ENCODE measurements at regions not wholly inside any gene's neighbourhood (a gene's known extent, or its start where the extent isn't known, plus 50 kb on each side); places are given as distances from the start of the nearest gene placed in this dataset.

GRCh38 chr1:91135799-91136198 is 114.0 kb upstream of the ZNF644 start:
- no peak overlapping the region for H3K23ac ChIP-seq (ENCODE audit: low read depth, low read length, poor library complexity)
- H2BK15ac ChIP-seq (ENCODE audit: low read length) = no peak overlapping the region
- no peak overlapping the region for H3K27ac ChIP-seq (replicated peaks; ENCODE audit: low read length)
- WGBS, 2 donors (ENCODE audit: extremely low coverage in 2 of 2, insufficient read length in 2 of 2, insufficient replicate concordance in 1 of 2) = no CpG with 5 or more reads among the region's 11 CpGs
- H3K4me3 ChIP-seq (ENCODE audit: low read length in 2 of 2) = no peak overlapping the region
- H2BK120ac ChIP-seq (ENCODE audit: low read depth, low read length) = no peak overlapping the region
- no peak overlapping the region for H4K91ac ChIP-seq (ENCODE audit: low read depth, low read length, poor library complexity)
- no peak overlapping the region for H2BK5ac ChIP-seq (ENCODE audit: low read length)
- no peak overlapping the region for H3K4ac ChIP-seq (ENCODE audit: low read length)
- no peaks in the 10 kb centered on the region for H3K36me3 ChIP-seq (replicated peaks in 1 of 2; ENCODE audit: control insufficient read depth in 2 of 2, insufficient read depth in 2 of 2, low read length in 2 of 2)
- H3K9me3 ChIP-seq (replicated peaks in 1 of 2; ENCODE audit: control insufficient read depth in 2 of 2, insufficient read depth in 1 of 2, low read depth in 1 of 2, low read length in 2 of 2) = no peaks in the 10 kb centered on the region
- no peak overlapping the region for H3K18ac ChIP-seq (ENCODE audit: low read length)
- H3K79me1 ChIP-seq (ENCODE audit: low read depth, low read length) = no peaks in the 10 kb centered on the region
- DNase-seq (ENCODE audit: low spot score) = no peak
- H2AK5ac ChIP-seq (ENCODE audit: low read depth, low read length) = no peak overlapping the region
- no peak overlapping the region for H3K4me2 ChIP-seq (ENCODE audit: insufficient read depth, low read length, poor library complexity, severe bottlenecking)
- peaks cover 0 to 6% (median 0%) of the 10 kb centered on the region in 3 experiments for H3K27me3 ChIP-seq (ENCODE audit: control insufficient read depth in 3 of 3, insufficient read depth in 3 of 3, low read depth in 1 of 3, low read length in 3 of 3)
- no peak overlapping the region for H3K9ac ChIP-seq (ENCODE audit: low read depth, low read length, poor library complexity)
- no peak overlapping the region for H4K8ac ChIP-seq (ENCODE audit: low read depth, low read length)
- no peak overlapping the region for H3K14ac ChIP-seq (ENCODE audit: low read length)
- H2AFZ ChIP-seq (ENCODE audit: low read length) = no peak overlapping the region
- H3K4me1 ChIP-seq (ENCODE audit: control insufficient read depth in 2 of 2, insufficient read depth in 1 of 2, low read depth in 1 of 2, low read length in 2 of 2) = no peaks in the 10 kb centered on the region
- H2BK12ac ChIP-seq (ENCODE audit: low read length) = no peak overlapping the region

GRCh38 chr1:91133248-91133647 is 111.4 kb upstream of the ZNF644 start:
- no CpG with 5 or more reads among the region's 6 CpGs for WGBS, 2 donors (ENCODE audit: extremely low coverage in 2 of 2, insufficient read length in 2 of 2, insufficient replicate concordance in 1 of 2)

GRCh38 chr1:91130256-91130985 is 108.6 kb upstream of the ZNF644 start:
- Histone ChIP-seq H2AFZ (ENCODE audit: low read length) (no peak overlapping the region), H3K4ac (ENCODE audit: low read length) (no peak overlapping the region), H2BK120ac (ENCODE audit: low read depth, low read length) (no peak overlapping the region), H4K91ac (ENCODE audit: low read depth, low read length, poor library complexity) (no peak overlapping the region), H2BK12ac (ENCODE audit: low read length) (no peak overlapping the region), H3K18ac (ENCODE audit: low read length) (no peak overlapping the region), H3K27ac (replicated peaks; ENCODE audit: low read length) (no peak overlapping the region), H3K27me3 (ENCODE audit: control insufficient read depth in 3 of 3, insufficient read depth in 3 of 3, low read depth in 1 of 3, low read length in 3 of 3) (peaks cover 0 to 2% (median 0%) of the 10 kb centered on the region in 3 experiments), H3K9ac (ENCODE audit: low read depth, low read length, poor library complexity) (no peak overlapping the region), H4K8ac (ENCODE audit: low read depth, low read length) (no peak overlapping the region), H3K4me2 (ENCODE audit: insufficient read depth, low read length, poor library complexity, severe bottlenecking) (no peak overlapping the region), H3K23ac (ENCODE audit: low read depth, low read length, poor library complexity) (no peak overlapping the region), H3K4me3 (ENCODE audit: low read length in 2 of 2) (no peak overlapping the region), H2BK5ac (ENCODE audit: low read length) (no peak overlapping the region), H3K14ac (ENCODE audit: low read length) (no peak overlapping the region), H3K4me1 (ENCODE audit: control insufficient read depth in 2 of 2, insufficient read depth in 1 of 2, low read depth in 1 of 2, low read length in 2 of 2) (no peaks in the 10 kb centered on the region), H2BK15ac (ENCODE audit: low read length) (no peak overlapping the region), H3K9me3 (replicated peaks in 1 of 2; ENCODE audit: control insufficient read depth in 2 of 2, insufficient read depth in 1 of 2, low read depth in 1 of 2, low read length in 2 of 2) (no peaks in the 10 kb centered on the region), H2AK5ac (ENCODE audit: low read depth, low read length) (no peak overlapping the region), H3K79me1 (ENCODE audit: low read depth, low read length) (no peaks in the 10 kb centered on the region), H3K36me3 (replicated peaks in 1 of 2; ENCODE audit: control insufficient read depth in 2 of 2, insufficient read depth in 2 of 2, low read length in 2 of 2) (no peaks in the 10 kb centered on the region)
- DNase-seq (ENCODE audit: low spot score) = no peak
- no CpG with 5 or more reads among the region's 5 CpGs for WGBS, 2 donors (ENCODE audit: extremely low coverage in 2 of 2, insufficient read length in 2 of 2, insufficient replicate concordance in 1 of 2)

More at GRCh38 chr1:91133248-91133647, 111.4 kb upstream of the ZNF644 start:
- no peak overlapping the region for H3K14ac ChIP-seq (ENCODE audit: low read length)
- no peak overlapping the region for H2BK15ac ChIP-seq (ENCODE audit: low read length)
- no peaks in the 10 kb centered on the region for H3K9me3 ChIP-seq (replicated peaks in 1 of 2; ENCODE audit: control insufficient read depth in 2 of 2, insufficient read depth in 1 of 2, low read depth in 1 of 2, low read length in 2 of 2)
- no peak overlapping the region for H3K27ac ChIP-seq (replicated peaks; ENCODE audit: low read length)
- H4K8ac ChIP-seq (ENCODE audit: low read depth, low read length) = no peak overlapping the region
- H2BK120ac ChIP-seq (ENCODE audit: low read depth, low read length) = no peak overlapping the region
- no peak overlapping the region for H2AFZ ChIP-seq (ENCODE audit: low read length)
- H3K79me1 ChIP-seq (ENCODE audit: low read depth, low read length) = no peaks in the 10 kb centered on the region
- DNase-seq (ENCODE audit: low spot score) = no peak
- no peak overlapping the region for H3K4me2 ChIP-seq (ENCODE audit: insufficient read depth, low read length, poor library complexity, severe bottlenecking)
- H3K36me3 ChIP-seq (replicated peaks in 1 of 2; ENCODE audit: control insufficient read depth in 2 of 2, insufficient read depth in 2 of 2, low read length in 2 of 2) = no peaks in the 10 kb centered on the region
- no peak overlapping the region for H3K4me3 ChIP-seq (ENCODE audit: low read length in 2 of 2)
- no peak overlapping the region for H3K9ac ChIP-seq (ENCODE audit: low read depth, low read length, poor library complexity)
- peaks cover 0 to 2% (median 0%) of the 10 kb centered on the region in 3 experiments for H3K27me3 ChIP-seq (ENCODE audit: control insufficient read depth in 3 of 3, insufficient read depth in 3 of 3, low read depth in 1 of 3, low read length in 3 of 3)
- H4K91ac ChIP-seq (ENCODE audit: low read depth, low read length, poor library complexity) = no peak overlapping the region
- no peaks in the 10 kb centered on the region for H3K4me1 ChIP-seq (ENCODE audit: control insufficient read depth in 2 of 2, insufficient read depth in 1 of 2, low read depth in 1 of 2, low read length in 2 of 2)
- H2AK5ac ChIP-seq (ENCODE audit: low read depth, low read length) = no peak overlapping the region
- no peak overlapping the region for H2BK5ac ChIP-seq (ENCODE audit: low read length)
- H3K4ac ChIP-seq (ENCODE audit: low read length) = no peak overlapping the region
- H2BK12ac ChIP-seq (ENCODE audit: low read length) = no peak overlapping the region
- H3K23ac ChIP-seq (ENCODE audit: low read depth, low read length, poor library complexity) = no peak overlapping the region
- no peak overlapping the region for H3K18ac ChIP-seq (ENCODE audit: low read length)

- no peak overlapping the region for H3K18ac ChIP-seq (ENCODE audit: low read length)
- no peak overlapping the region for H3K4me2 ChIP-seq (ENCODE audit: insufficient read depth, low read length, poor library complexity, severe bottlenecking)
- H3K23ac ChIP-seq (ENCODE audit: low read depth, low read length, poor library complexity) = no peak overlapping the region
- no peak for DNase-seq (ENCODE audit: low spot score)
- no peak overlapping the region for H4K8ac ChIP-seq (ENCODE audit: low read depth, low read length)
- no peak overlapping the region for H3K4ac ChIP-seq (ENCODE audit: low read length)
- no peak overlapping the region for H2AK5ac ChIP-seq (ENCODE audit: low read depth, low read length)
- H4K91ac ChIP-seq (ENCODE audit: low read depth, low read length, poor library complexity) = no peak overlapping the region
- no peaks in the 10 kb centered on the region for H3K36me3 ChIP-seq (replicated peaks in 1 of 2; ENCODE audit: control insufficient read depth in 2 of 2, insufficient read depth in 2 of 2, low read length in 2 of 2)
- no peak overlapping the region for H2AFZ ChIP-seq (ENCODE audit: low read length)
- no peak overlapping the region for H3K27ac ChIP-seq (replicated peaks; ENCODE audit: low read length)
- H3K9me3 ChIP-seq (replicated peaks in 1 of 2; ENCODE audit: control insufficient read depth in 2 of 2, insufficient read depth in 1 of 2, low read depth in 1 of 2, low read length in 2 of 2) = no peaks in the 10 kb centered on the region
- H3K9ac ChIP-seq (ENCODE audit: low read depth, low read length, poor library complexity) = no peak overlapping the region
- H2BK15ac ChIP-seq (ENCODE audit: low read length) = no peak overlapping the region
- H3K4me1 ChIP-seq (ENCODE audit: control insufficient read depth in 2 of 2, insufficient read depth in 1 of 2, low read depth in 1 of 2, low read length in 2 of 2) = no peaks in the 10 kb centered on the region
- H2BK5ac ChIP-seq (ENCODE audit: low read length) = no peak overlapping the region
- H2BK12ac ChIP-seq (ENCODE audit: low read length) = no peak overlapping the region
- no peak overlapping the region for H3K14ac ChIP-seq (ENCODE audit: low read length)
- WGBS, 2 donors (ENCODE audit: extremely low coverage in 2 of 2, insufficient read length in 2 of 2, insufficient replicate concordance in 1 of 2) = no CpG with 5 or more reads among the region's 3 CpGs
- no peak overlapping the region for H2BK120ac ChIP-seq (ENCODE audit: low read depth, low read length)
- no peaks in the 10 kb centered on the region for H3K79me1 ChIP-seq (ENCODE audit: low read depth, low read length)
- peaks cover 0 to 2% (median 0%) of the 10 kb centered on the region in 3 experiments for H3K27me3 ChIP-seq (ENCODE audit: control insufficient read depth in 3 of 3, insufficient read depth in 3 of 3, low read depth in 1 of 3, low read length in 3 of 3)
- no peak overlapping the region for H3K4me3 ChIP-seq (ENCODE audit: low read length in 2 of 2)
Measured at GRCh38 chr1:91129458-91129857, 107.6 kb upstream of the ZNF644 start.
